HCT116 (cell line): ENCODE measurements at regions not wholly inside any gene's neighbourhood (a gene's known extent, or its start where the extent isn't known, plus 50 kb on each side); places are given as distances from the start of the nearest gene placed in this dataset.

Source experiments
- ATAC-seq: fragments of 200-7000 bp; cut with Tn5 transposase; 2 replicates; pipeline ENCODE4 v1.9.1; 2020; ENCODE audit warnings: mild to moderate bottlenecking, moderate library complexity
- BruUV-seq: library from RNA; stranded (reverse); fragments of 400-500 nt; replicated peaks from 2 replicates; lab custom pipeline; 2021; lab: Mats Ljungman, UMichigan
- CTCF ChIA-PET: fragments of 300-600 bp; sonication (Branson Sonifier 250); formaldehyde crosslinking; loops from one replicate; lab custom pipeline; 2021; ENCODE audit warnings: antibody characterized with exemption; lab: Charles Lee
- POLR2A ChIA-PET: fragments of 300-600, 350-600 bp; sonication (Branson Sonifier 250); formaldehyde crosslinking; loops from one replicate; lab custom pipeline; 2021; ENCODE audit warnings: antibody characterized with exemption; lab: Charles Lee
- RAD21 ChIA-PET, 2 experiments: fragments of 300-600 bp; sonication (Branson Sonifier 250); formaldehyde crosslinking; loops; one replicate each; lab custom pipeline; 2023; ENCODE audit warnings: low total read pairs in 2 of 2; ENCODE audit not compliant: uncharacterized antibody in 2 of 2, unreplicated experiment in 2 of 2, low non-redundant PET in 1 of 2; lab: Charles Lee
- DNase-seq: peaks from one replicate; pipeline ENCODE4 v3.0.0-alpha.2; 2010; ENCODE audit warnings: low read depth, low spot score
- H2AFZ ChIP-seq: fragments of 200-600 bp; shearing (Covaris generic), sonication (generic); 2 replicates; pipeline ENCODE4 v1.6.1; 2017; ENCODE audit warnings: low read depth, mixed run types, mixed read lengths, antibody characterized with exemption, low read length; ENCODE audit not compliant: poor library complexity, severe bottlenecking
- H3K27ac ChIP-seq: 2 replicates; pipeline ENCODE4 v1.5.1; 2012; ENCODE audit warnings: low read depth, low read length
- H3K27me3 ChIP-seq: fragments of 200-600 bp; sonication (generic); 2 replicates; pipeline ENCODE4 v1.6.1; 2016; ENCODE audit warnings: mixed run types, low read length, mixed read lengths; ENCODE audit not compliant: insufficient read depth
- H3K36me3 ChIP-seq, 2 experiments: fragments of 200-500 bp in 1 of 2; fragments of 200-600 bp in 1 of 2; sonication (Bioruptor generic) in 1 of 2; sonication (generic) in 1 of 2; 2 replicates each; pipeline versions ENCODE4 v1.5.1 to v1.6.1; 2014 to 2016; ENCODE audit warnings: low read length in 2 of 2, inconsistent platforms in 1 of 2, mixed read lengths in 1 of 2, mixed run types in 1 of 2; ENCODE audit not compliant: insufficient read depth in 2 of 2, control insufficient read depth in 1 of 2
- H3K4me1 ChIP-seq, 2 experiments: fragments of 200-600 bp in 1 of 2; sonication (generic) in 1 of 2; 2 replicates each; pipeline versions ENCODE4 v1.5.1 to v1.6.1; 2012 to 2017; ENCODE audit warnings: low read length in 2 of 2, inconsistent platforms in 1 of 2, mild to moderate bottlenecking in 1 of 2, mixed read lengths in 1 of 2, mixed run types in 1 of 2, moderate library complexity in 1 of 2; ENCODE audit not compliant: insufficient read depth in 2 of 2, control insufficient read depth in 1 of 2
- H3K4me2 ChIP-seq: fragments of 200-600 bp; sonication (generic); 2 replicates; pipeline ENCODE4 v1.6.1; 2017; ENCODE audit warnings: mixed run types, low read length, mixed read lengths
- H3K4me3 ChIP-seq, 2 experiments: fragments of 200-600 bp in 1 of 2; sonication (generic) in 1 of 2; replicated peaks in 1 of 2; 2 replicates each; pipeline ENCODE4 v1.5.1; 2011 to 2016; ENCODE audit warnings: low read length in 2 of 2, control low read depth in 1 of 2, low read depth in 1 of 2, mild to moderate bottlenecking in 1 of 2, mixed read lengths in 1 of 2, mixed run types in 1 of 2
- H3K79me2 ChIP-seq: fragments of 200-600 bp; sonication (generic); 2 replicates; pipeline ENCODE4 v1.6.1; 2017; ENCODE audit warnings: mild to moderate bottlenecking, mixed run types, low read length, moderate library complexity, mixed read lengths; ENCODE audit not compliant: insufficient read depth
- H3K9ac ChIP-seq: fragments of 200-600 bp; sonication (generic); 2 replicates; pipeline ENCODE4 v1.6.1; 2016; ENCODE audit warnings: low read length, mixed read lengths
- H3K9me2 ChIP-seq: fragments of 200-600 bp; sonication (generic), shearing (Covaris generic); 2 replicates; pipeline ENCODE4 v1.6.1; 2017; ENCODE audit warnings: mixed run types, mild to moderate bottlenecking, moderate library complexity; ENCODE audit not compliant: insufficient read depth
- H3K9me3 ChIP-seq, 2 experiments: fragments of 200-500 bp in 1 of 2; fragments of 200-600 bp in 1 of 2; sonication (Bioruptor generic) in 1 of 2; sonication (generic) in 1 of 2; 2 replicates each; pipeline ENCODE4 v1.6.1; 2014 to 2017; ENCODE audit warnings: low read length in 2 of 2, mixed read lengths in 2 of 2, inconsistent platforms in 1 of 2, low read depth in 1 of 2, mild to moderate bottlenecking in 1 of 2, mixed run types in 1 of 2, moderate library complexity in 1 of 2; ENCODE audit not compliant: control insufficient read depth in 1 of 2, insufficient read depth in 1 of 2
- H4K20me1 ChIP-seq: fragments of 200-600 bp; sonication (generic), shearing (Covaris generic); 2 replicates; pipeline ENCODE4 v1.6.1; 2017; ENCODE audit warnings: mixed run types, mild to moderate bottlenecking, moderate library complexity; ENCODE audit not compliant: insufficient read depth
- ATF3 ChIP-seq: IDR thresholded peaks from 2 replicates; pipeline ENCODE4 v1.6.1; 2012
- CBX3 ChIP-seq: IDR thresholded peaks from 2 replicates; pipeline ENCODE4 v1.6.1; 2012; ENCODE audit warnings: low read depth
- CEBPB ChIP-seq: IDR thresholded peaks from 2 replicates; pipeline ENCODE4 v1.6.1; 2012; ENCODE audit warnings: low read depth
- EGR1 ChIP-seq: IDR thresholded peaks from 2 replicates; pipeline ENCODE4 v1.6.1; 2012; ENCODE audit warnings: low read depth
- EZH2phosphoT487 ChIP-seq: fragments of 200-600 bp; IDR thresholded peaks from 2 replicates; pipeline ENCODE4 v1.6.1; 2018; ENCODE audit warnings: antibody characterized with exemption, borderline replicate concordance
- FOSL1 ChIP-seq: IDR thresholded peaks from 2 replicates; pipeline ENCODE4 v1.6.1; 2012; ENCODE audit warnings: low read depth
- POLR2A ChIP-seq: IDR thresholded peaks from 2 replicates; pipeline ENCODE4 v1.7.0; 2011; ENCODE audit warnings: borderline replicate concordance; ENCODE audit not compliant: insufficient read depth, insufficient read length; ENCODE audit errors: extremely low read depth
- POLR2AphosphoS5 ChIP-seq: IDR thresholded peaks from 2 replicates; pipeline ENCODE4 v1.6.1; 2011; ENCODE audit warnings: mild to moderate bottlenecking, low read depth, low read length, moderate library complexity
- RAD21 ChIP-seq: IDR thresholded peaks from 2 replicates; pipeline ENCODE4 v1.6.1; 2012; ENCODE audit warnings: low read depth, mild to moderate bottlenecking
- TCF7L2 ChIP-seq: IDR thresholded peaks from 2 replicates; pipeline ENCODE4 v1.7.0; 2011; ENCODE audit warnings: borderline replicate concordance, inconsistent platforms; ENCODE audit not compliant: insufficient read depth, insufficient read length; ENCODE audit errors: extremely low read depth
- YY1 ChIP-seq: IDR thresholded peaks from 2 replicates; pipeline ENCODE4 v1.6.1; 2011; ENCODE audit warnings: low read length, low read depth, moderate library complexity, mild to moderate bottlenecking; ENCODE audit not compliant: insufficient replicate concordance; ENCODE audit errors: extremely low read depth
- ZBTB33 ChIP-seq: IDR thresholded peaks from 2 replicates; pipeline ENCODE4 v1.6.1; 2011; ENCODE audit warnings: mild to moderate bottlenecking, low read length, moderate library complexity; ENCODE audit not compliant: insufficient replicate concordance; ENCODE audit errors: extremely low read depth
- ZNF274 ChIP-seq: fragments of 200-500 bp; sonication (Bioruptor generic); IDR thresholded peaks from 2 replicates; pipeline ENCODE4 v1.6.1; 2014; ENCODE audit warnings: mild to moderate bottlenecking, low read depth, low read length, inconsistent platforms
- intact Hi-C: fragments of 100-400 bp; cut with micrococcal nuclease; formaldehyde crosslinking; loops from 2 replicates; pipeline ENCODE4 v1.10.0; 2022
- TF ChIP-seq, protein P1 (sequence below): IDR thresholded peaks from 2 replicates; pipeline ENCODE4 v1.6.1; 2012
- TF ChIP-seq, protein P2 (sequence below), 3 experiments: fragments of 200-600 bp in 1 of 3; sonication (generic) in 1 of 3; IDR thresholded peaks in 2 of 3; conservative IDR thresholded peaks in 1 of 3; 2 replicates each; pipeline ENCODE4 v1.5.1; 2012 to 2017; ENCODE audit warnings: low read depth in 2 of 3, low read length in 2 of 3, antibody characterized with exemption in 1 of 3, borderline replicate concordance in 1 of 3, control low read depth in 1 of 3, mild to moderate bottlenecking in 1 of 3, mixed read lengths in 1 of 3, mixed run types in 1 of 3, moderate library complexity in 1 of 3; ENCODE audit not compliant: insufficient read depth in 1 of 3

DNA sequence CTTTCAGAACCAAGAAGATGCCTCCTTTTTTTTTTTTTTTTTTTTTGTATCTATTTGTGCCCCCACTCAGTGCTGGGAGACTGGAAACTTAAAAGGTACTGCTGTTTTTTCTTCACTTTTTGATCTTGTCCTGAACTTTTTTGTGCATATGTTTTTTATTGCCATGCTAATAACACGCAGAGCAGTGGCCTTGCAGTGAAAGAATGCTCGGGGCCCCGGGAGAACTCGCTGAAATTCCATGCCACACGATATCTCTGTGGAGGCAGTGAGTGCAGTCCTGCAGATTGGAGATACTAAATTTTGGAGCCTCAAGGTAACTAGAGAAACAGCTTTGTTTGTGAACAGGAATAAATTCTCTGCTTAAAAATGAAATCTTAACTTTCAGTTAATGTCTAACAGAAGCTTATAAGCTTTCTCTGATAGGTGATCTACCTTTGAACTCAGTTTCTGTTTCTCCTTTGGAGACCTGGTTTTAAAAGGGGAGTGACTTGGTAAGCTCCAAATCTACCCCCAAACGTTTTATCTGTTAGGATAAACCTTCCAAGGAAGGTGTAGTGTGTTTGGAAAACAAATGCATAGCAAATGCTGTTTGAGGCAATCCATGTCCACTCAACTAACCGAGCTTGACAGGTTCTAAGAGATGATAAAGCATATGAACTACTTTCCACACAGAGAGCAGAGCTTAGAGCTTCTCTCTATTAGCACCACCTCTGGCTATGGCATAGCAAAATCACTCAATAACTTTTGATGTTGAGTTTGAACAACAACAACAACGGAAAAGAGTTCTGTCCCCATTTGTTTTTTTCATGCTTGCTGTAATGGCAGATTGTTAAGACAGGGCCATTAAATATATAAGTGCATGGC, 113.7 kb upstream of the PLXNA2 start:
- intact Hi-C loops, result no loop called here
- Histone ChIP-seq H3K9me3 (no peaks in the 10 kb centered on the region), H3K36me3 (no peaks in the 10 kb centered on the region), H3K9me2 (no peaks in the 10 kb centered on the region), H2AFZ (no peak overlapping the region), H3K4me2 (no peak overlapping the region), H3K27me3 (peaks cover 17% of the 10 kb centered on the region), H3K4me3 (no peak overlapping the region), H3K4me1 (no peaks in the 10 kb centered on the region), H3K9ac (no peak overlapping the region), H3K27ac (no peak overlapping the region), H3K79me2 (no peaks in the 10 kb centered on the region), H4K20me1 (no peaks in the 10 kb centered on the region)
- no peak for DNase-seq
- BruUV-seq, result no TSS peak
- no peak for ATAC-seq
- POLR2A ChIA-PET, result no interaction called here
- CTCF ChIA-PET, result no interaction called here
- TF ChIP-seq ATF3 (no peak), EGR1 (no peak), YY1 (no peak), RAD21 (no peak), FOSL1 (no peak), CEBPB (no peak), ZBTB33 (no peak), TCF7L2 (no peak), ZNF274 (no peak), CBX3 (no peak), POLR2A (no peak), POLR2AphosphoS5 (no peak), EZH2phosphoT487 (no peak)
- TF ChIP-seq, protein P1, sequence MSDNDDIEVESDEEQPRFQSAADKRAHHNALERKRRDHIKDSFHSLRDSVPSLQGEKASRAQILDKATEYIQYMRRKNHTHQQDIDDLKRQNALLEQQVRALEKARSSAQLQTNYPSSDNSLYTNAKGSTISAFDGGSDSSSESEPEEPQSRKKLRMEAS, result no peak
- TF ChIP-seq, protein P2, sequence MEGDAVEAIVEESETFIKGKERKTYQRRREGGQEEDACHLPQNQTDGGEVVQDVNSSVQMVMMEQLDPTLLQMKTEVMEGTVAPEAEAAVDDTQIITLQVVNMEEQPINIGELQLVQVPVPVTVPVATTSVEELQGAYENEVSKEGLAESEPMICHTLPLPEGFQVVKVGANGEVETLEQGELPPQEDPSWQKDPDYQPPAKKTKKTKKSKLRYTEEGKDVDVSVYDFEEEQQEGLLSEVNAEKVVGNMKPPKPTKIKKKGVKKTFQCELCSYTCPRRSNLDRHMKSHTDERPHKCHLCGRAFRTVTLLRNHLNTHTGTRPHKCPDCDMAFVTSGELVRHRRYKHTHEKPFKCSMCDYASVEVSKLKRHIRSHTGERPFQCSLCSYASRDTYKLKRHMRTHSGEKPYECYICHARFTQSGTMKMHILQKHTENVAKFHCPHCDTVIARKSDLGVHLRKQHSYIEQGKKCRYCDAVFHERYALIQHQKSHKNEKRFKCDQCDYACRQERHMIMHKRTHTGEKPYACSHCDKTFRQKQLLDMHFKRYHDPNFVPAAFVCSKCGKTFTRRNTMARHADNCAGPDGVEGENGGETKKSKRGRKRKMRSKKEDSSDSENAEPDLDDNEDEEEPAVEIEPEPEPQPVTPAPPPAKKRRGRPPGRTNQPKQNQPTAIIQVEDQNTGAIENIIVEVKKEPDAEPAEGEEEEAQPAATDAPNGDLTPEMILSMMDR (IDR thresholded peaks at IDR 0.05 in 2 of 3, conservative IDR thresholded peaks at IDR 0.05 in 1 of 3; ENCODE audit: borderline replicate concordance in 1 of 3, insufficient read depth in 1 of 3, low read depth in 2 of 3, low read length in 2 of 3), result no peak
- RAD21 ChIA-PET, result no interaction called here
